Suprapubic skin (tissue), 4 donors: ENCODE measurements at regions not wholly inside any gene's neighbourhood (a gene's known extent, or its start where the extent isn't known, plus 50 kb on each side); places are given as distances from the start of the nearest gene placed in this dataset.

ENCODE experiments used
- DNase-seq, 2 donors: peaks; one replicate each; pipeline ENCODE4 v3.0.0-alpha.2; 2019; ENCODE audit warnings: low spot score in 2 of 2
- H3K27ac ChIP-seq: fragments of 200-600 bp; sonication (generic); one replicate; pipeline ENCODE4 v1.5.1; 2019
- H3K27me3 ChIP-seq: fragments of 200-600 bp; sonication (generic); one replicate; pipeline ENCODE4 v1.5.1; 2019
- H3K36me3 ChIP-seq: fragments of 200-600 bp; sonication (generic); one replicate; pipeline ENCODE4 v1.5.1; 2019
- H3K4me1 ChIP-seq: fragments of 200-600 bp; sonication (generic); one replicate; pipeline ENCODE4 v1.5.1; 2019
- H3K4me3 ChIP-seq: fragments of 200-600 bp; sonication (generic); one replicate; pipeline ENCODE4 v1.5.1; 2019; ENCODE audit warnings: mild to moderate bottlenecking
- H3K9me3 ChIP-seq: fragments of 200-600 bp; sonication (generic); one replicate; pipeline ENCODE4 v1.5.1; 2019
- CTCF ChIP-seq, 2 donors: fragments of 200-600 bp in 1 of 2; fragments of 450-650 bp in 1 of 2; sonication (generic) in 1 of 2; IDR thresholded peaks; one replicate each; pipeline ENCODE4 v1.5.1; 2016 to 2019; ENCODE audit warnings: antibody characterized with exemption in 2 of 2, mild to moderate bottlenecking in 1 of 2, moderate library complexity in 1 of 2
- EP300 ChIP-seq: sonication (generic); formaldehyde crosslinking; IDR thresholded peaks from one replicate; pipeline ENCODE4 v1.6.1; 2017; ENCODE audit warnings: antibody characterized with exemption
- POLR2A ChIP-seq, 2 donors: fragments of 450-650 bp; IDR thresholded peaks; one replicate each; pipeline ENCODE4 v1.6.1; 2017; ENCODE audit warnings: antibody characterized with exemption in 2 of 2, mild to moderate bottlenecking in 2 of 2, moderate library complexity in 2 of 2
- POLR2AphosphoS5 ChIP-seq, 3 donors: sonication (generic); formaldehyde crosslinking; IDR thresholded peaks; one replicate each; pipeline ENCODE4 v1.6.1; 2017; ENCODE audit warnings: antibody characterized with exemption in 3 of 3
- WGBS: methylation state at CpG from one replicate; pipeline ENCODE4 v1.1.5; 2018; 5-methylcytosine and 5-hydroxymethylcytosine counted together

- no peak for DNase-seq
- Histone ChIP-seq H3K36me3 (no peaks in the 10 kb centered on the region), H3K4me1 (no peaks in the 10 kb centered on the region), H3K4me3 (no peak overlapping the region), H3K9me3 (no peaks in the 10 kb centered on the region), H3K27ac (no peak overlapping the region), H3K27me3 (no peaks in the 10 kb centered on the region)
- no peak for TF ChIP-seq POLR2AphosphoS5 (IDR thresholded peaks at IDR 0.05)
- no peak for TF ChIP-seq POLR2A (IDR thresholded peaks at IDR 0.05)
- no peak for TF ChIP-seq EP300
- TF ChIP-seq CTCF (IDR thresholded peaks at IDR 0.05), result no peak
- 49% methylated on average over 3 of the region's 3 CpGs for WGBS
Observed at GRCh38 chr12:91687052-91688017, 458.3 kb downstream of the BTG1 start.

- no peak overlapping the region for H3K4me3 ChIP-seq
- H3K9me3 ChIP-seq, result no peaks in the 10 kb centered on the region
- TF ChIP-seq EP300, result no peak
- no peak for TF ChIP-seq POLR2A (IDR thresholded peaks at IDR 0.05)
- TF ChIP-seq CTCF (IDR thresholded peaks at IDR 0.05), result no peak
- no peak for TF ChIP-seq POLR2AphosphoS5 (IDR thresholded peaks at IDR 0.05)
- H3K27ac ChIP-seq, result no peak overlapping the region
- no peaks in the 10 kb centered on the region for H3K4me1 ChIP-seq
- no peak for DNase-seq
- H3K36me3 ChIP-seq, result no peaks in the 10 kb centered on the region
- 68% methylated on average over 2 of the region's 2 CpGs for WGBS
- no peaks in the 10 kb centered on the region for H3K27me3 ChIP-seq
Observed at GRCh38 chr12:91685917-91686316, 459.7 kb downstream of the BTG1 start.

GRCh38 chr12:91681751-91682150 is 463.9 kb downstream of the BTG1 start:
- 92% methylated on average over 11 of the region's 11 CpGs for WGBS
- no peak for DNase-seq
- no peaks in the 10 kb centered on the region for H3K36me3 ChIP-seq
- no peaks in the 10 kb centered on the region for H3K4me1 ChIP-seq
- H3K27me3 ChIP-seq, result no peaks in the 10 kb centered on the region
- no peak overlapping the region for H3K27ac ChIP-seq
- no peak overlapping the region for H3K4me3 ChIP-seq
- no peak for TF ChIP-seq POLR2AphosphoS5 (IDR thresholded peaks at IDR 0.05)
- no peak for TF ChIP-seq EP300
- no peak for TF ChIP-seq POLR2A (IDR thresholded peaks at IDR 0.05)
- TF ChIP-seq CTCF (IDR thresholded peaks at IDR 0.05), result no peak
- no peaks in the 10 kb centered on the region for H3K9me3 ChIP-seq

DNA sequence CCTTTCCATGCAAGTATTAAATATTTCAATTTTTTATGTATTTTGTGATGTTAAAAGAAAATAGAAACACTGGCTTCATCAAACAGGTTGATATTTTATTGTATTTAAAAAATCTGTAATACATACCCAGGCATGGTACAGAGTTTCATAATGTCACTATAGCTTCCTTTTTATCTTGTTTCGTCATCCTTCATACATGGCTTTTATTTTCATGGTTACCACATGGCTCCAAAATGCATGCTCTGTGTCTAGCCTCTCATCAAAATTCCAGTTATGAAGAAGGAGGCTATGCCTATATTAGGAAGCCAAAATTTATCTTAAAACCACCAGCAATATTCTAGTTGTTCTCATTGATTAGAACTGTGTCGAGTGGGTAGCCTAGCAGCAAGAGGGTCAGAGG is 464.8 kb downstream of the BTG1 start:
- H3K36me3 ChIP-seq, result no peaks in the 10 kb centered on the region
- no peaks in the 10 kb centered on the region for H3K9me3 ChIP-seq
- H3K4me1 ChIP-seq, result no peaks in the 10 kb centered on the region
- no peak for DNase-seq
- WGBS, result 92% methylated on average over 2 of the region's 2 CpGs
- no peak overlapping the region for H3K27ac ChIP-seq
- TF ChIP-seq CTCF (IDR thresholded peaks at IDR 0.05), result no peak
- no peak for TF ChIP-seq POLR2A (IDR thresholded peaks at IDR 0.05)
- no peak for TF ChIP-seq EP300
- no peak for TF ChIP-seq POLR2AphosphoS5 (IDR thresholded peaks at IDR 0.05)
- H3K27me3 ChIP-seq, result no peaks in the 10 kb centered on the region
- H3K4me3 ChIP-seq, result no peak overlapping the region

DNA sequence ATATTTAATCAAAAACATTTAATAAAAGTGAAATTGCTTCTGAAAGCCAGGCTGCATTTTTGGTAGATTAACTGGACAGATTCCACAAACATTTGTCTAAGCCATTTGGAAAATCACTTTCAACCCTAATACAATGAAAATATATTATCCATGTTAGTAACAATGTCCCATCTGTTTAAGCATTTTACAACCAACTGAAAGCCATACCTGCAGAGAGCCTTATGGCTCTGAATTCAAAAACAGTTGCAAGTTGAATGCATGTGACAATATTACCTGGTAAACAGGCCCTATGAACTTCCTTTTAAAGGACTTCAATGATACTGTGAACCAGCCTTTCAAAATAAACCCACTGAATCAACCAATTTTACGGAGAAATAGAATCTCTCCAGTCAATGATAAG is 468.1 kb downstream of the BTG1 start:
- Histone ChIP-seq H3K4me1 (no peaks in the 10 kb centered on the region), H3K36me3 (no peaks in the 10 kb centered on the region), H3K27me3 (no peaks in the 10 kb centered on the region), H3K4me3 (no peak overlapping the region), H3K27ac (no peak overlapping the region), H3K9me3 (no peaks in the 10 kb centered on the region)
- WGBS, result 94% methylated on average over 1 of the region's 1 CpG
- TF ChIP-seq POLR2AphosphoS5 (IDR thresholded peaks at IDR 0.05) (no peak), CTCF (IDR thresholded peaks at IDR 0.05) (no peak), POLR2A (IDR thresholded peaks at IDR 0.05) (no peak), EP300 (no peak)
- DNase-seq, result no peak
